ENCODE measurements at regions not wholly inside any gene's neighbourhood (a gene's known extent, or its start where the extent isn't known, plus 50 kb on each side); places are given as distances from the start of the nearest gene placed in this dataset.

DNA sequence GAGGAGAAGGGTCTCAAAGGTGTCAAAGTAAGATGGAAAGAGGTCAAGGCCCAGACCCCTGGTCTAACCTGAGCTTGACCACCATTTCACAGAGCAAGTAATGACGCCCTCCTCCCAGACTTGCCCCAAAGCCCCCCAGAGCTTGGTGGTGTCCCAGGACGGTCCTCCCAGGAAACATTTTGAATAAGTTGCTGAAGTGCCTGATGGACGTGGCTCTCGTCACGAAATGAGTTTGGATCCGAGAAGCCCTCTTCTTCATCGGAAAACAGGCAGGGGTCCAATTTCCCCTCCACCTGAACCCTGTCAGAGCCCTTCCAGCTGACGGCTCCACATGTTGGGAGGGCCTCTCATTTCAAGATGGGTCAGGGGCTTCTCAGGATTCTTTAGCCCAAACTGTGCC lies 54.5 kb upstream of the TPM4 start:
- intact Hi-C loops (cut with DNase I): no loop called here
- Histone ChIP-seq H3K9me3 (no peaks in the 10 kb centered on the region), H3K4me1 (no peaks in the 10 kb centered on the region), H3K27ac (no peak overlapping the region), H3K36me3 (no peaks in the 10 kb centered on the region), H3K27me3 (ENCODE audit: low read depth) (no peaks in the 10 kb centered on the region), H3K4me3 (no peak overlapping the region)
- ATAC-seq: no peak
- no peak for DNase-seq
- TF ChIP-seq, protein P1, sequence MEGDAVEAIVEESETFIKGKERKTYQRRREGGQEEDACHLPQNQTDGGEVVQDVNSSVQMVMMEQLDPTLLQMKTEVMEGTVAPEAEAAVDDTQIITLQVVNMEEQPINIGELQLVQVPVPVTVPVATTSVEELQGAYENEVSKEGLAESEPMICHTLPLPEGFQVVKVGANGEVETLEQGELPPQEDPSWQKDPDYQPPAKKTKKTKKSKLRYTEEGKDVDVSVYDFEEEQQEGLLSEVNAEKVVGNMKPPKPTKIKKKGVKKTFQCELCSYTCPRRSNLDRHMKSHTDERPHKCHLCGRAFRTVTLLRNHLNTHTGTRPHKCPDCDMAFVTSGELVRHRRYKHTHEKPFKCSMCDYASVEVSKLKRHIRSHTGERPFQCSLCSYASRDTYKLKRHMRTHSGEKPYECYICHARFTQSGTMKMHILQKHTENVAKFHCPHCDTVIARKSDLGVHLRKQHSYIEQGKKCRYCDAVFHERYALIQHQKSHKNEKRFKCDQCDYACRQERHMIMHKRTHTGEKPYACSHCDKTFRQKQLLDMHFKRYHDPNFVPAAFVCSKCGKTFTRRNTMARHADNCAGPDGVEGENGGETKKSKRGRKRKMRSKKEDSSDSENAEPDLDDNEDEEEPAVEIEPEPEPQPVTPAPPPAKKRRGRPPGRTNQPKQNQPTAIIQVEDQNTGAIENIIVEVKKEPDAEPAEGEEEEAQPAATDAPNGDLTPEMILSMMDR (IDR thresholded peaks at IDR 0.05): no peak

DNA sequence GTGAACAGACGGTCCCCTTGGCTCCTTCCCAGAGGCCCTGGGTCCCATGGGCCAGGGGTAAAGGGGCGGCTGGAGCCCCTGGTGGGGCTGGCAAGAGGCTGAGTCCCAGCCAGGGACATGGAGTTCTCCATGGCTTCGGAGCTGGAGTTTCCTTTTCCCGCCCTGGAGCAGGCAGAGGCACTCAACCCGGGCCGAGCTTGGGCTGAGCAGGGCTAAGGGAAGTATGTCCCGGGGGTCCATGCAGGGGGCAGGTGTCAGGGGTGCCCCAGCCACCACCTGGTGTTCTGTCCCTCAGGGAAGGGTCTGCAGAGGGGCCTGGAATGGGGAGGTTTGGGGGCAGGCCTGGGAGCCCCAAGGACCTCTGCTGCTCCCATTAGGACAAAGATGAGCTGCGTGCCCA lies 54.0 kb upstream of the TPM4 start:
- H3K9me3 ChIP-seq: no peaks in the 10 kb centered on the region
- DNase-seq (no peak), ATAC-seq (no peak)
- no peak overlapping the region for H3K27ac ChIP-seq
- TF ChIP-seq, protein P1 (IDR thresholded peaks at IDR 0.05): no peak
- intact Hi-C loops (cut with DNase I): no loop called here
- no peaks in the 10 kb centered on the region for H3K4me1 ChIP-seq
- no peak overlapping the region for H3K4me3 ChIP-seq
- H3K36me3 ChIP-seq: no peaks in the 10 kb centered on the region
- no peaks in the 10 kb centered on the region for H3K27me3 ChIP-seq (ENCODE audit: low read depth)

DNA sequence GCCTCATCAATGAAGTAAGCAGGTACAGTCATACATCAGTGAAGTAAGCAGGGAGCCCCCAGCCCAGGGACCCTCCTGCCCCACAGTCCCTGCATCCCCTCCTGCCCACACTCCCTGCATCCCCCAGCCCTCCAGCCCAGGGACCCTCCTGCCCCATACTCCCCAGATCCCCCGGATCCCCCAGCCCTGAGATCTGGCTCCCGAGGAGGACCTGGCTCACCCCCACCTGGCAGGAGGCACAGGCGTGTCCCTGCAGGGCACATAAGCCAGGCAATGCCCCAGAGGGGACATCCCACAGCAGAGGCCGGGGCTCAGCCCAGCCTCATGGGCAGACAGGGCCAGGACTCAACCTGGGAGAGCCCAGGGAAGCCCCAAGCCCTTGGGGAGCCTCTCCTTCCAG lies 53.6 kb upstream of the TPM4 start:
- H3K27ac ChIP-seq: no peak overlapping the region
- no peak for DNase-seq
- H3K4me3 ChIP-seq: no peak overlapping the region
- no peaks in the 10 kb centered on the region for H3K36me3 ChIP-seq
- no peaks in the 10 kb centered on the region for H3K27me3 ChIP-seq (ENCODE audit: low read depth)
- intact Hi-C loops (cut with DNase I): no loop called here
- H3K9me3 ChIP-seq: no peaks in the 10 kb centered on the region
- ATAC-seq: no peak
- no peaks in the 10 kb centered on the region for H3K4me1 ChIP-seq
- TF ChIP-seq, protein P1 (IDR thresholded peaks at IDR 0.05): no peak

DNA sequence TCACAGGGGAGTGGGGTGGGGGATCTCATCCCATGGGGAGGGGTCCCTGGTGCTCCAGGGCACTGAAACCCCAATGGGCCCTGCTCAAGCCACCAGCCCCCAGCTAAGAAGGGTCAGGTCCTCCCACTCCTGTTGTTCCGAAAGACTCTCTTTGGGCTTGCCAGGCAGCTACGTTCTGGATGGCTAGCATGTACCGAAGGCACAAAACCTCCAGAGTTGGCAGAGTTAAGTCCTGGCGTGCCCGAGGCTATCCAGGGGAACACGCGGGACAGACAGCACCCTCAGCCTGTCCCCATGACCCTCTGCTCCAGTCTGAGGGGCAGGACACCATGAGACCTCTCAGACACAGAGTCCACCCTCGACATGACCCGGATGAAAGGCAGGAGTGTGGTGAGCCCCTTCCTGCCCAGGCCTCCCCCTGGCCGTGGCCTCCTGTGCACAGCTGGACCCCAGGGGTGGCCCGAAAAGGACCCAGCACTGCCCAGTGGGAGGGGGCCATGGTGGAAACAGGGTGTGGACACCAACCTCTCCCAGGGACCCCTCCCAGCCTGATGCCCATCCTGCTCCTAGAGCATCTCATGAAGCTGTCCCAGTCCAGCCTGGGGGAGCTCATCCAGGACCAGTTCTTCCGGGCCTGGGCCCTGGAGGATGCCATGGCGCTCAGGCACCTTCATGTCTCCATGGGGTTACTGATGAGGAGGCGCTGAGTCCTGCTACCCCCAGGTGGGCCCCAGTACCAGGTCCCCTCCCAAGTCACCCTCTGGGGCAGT lies 53.0 kb upstream of the TPM4 start:
- no peaks in the 10 kb centered on the region for H3K36me3 ChIP-seq
- H3K9me3 ChIP-seq: no peaks in the 10 kb centered on the region
- no peak overlapping the region for H3K4me3 ChIP-seq
- DNase-seq: no peak
- H3K27me3 ChIP-seq (ENCODE audit: low read depth): no peaks in the 10 kb centered on the region
- H3K27ac ChIP-seq: no peak overlapping the region
- ATAC-seq: no peak
- intact Hi-C loops (cut with DNase I): no loop called here
- H3K4me1 ChIP-seq: no peaks in the 10 kb centered on the region
- TF ChIP-seq, protein P1 (IDR thresholded peaks at IDR 0.05): no peak

DNA sequence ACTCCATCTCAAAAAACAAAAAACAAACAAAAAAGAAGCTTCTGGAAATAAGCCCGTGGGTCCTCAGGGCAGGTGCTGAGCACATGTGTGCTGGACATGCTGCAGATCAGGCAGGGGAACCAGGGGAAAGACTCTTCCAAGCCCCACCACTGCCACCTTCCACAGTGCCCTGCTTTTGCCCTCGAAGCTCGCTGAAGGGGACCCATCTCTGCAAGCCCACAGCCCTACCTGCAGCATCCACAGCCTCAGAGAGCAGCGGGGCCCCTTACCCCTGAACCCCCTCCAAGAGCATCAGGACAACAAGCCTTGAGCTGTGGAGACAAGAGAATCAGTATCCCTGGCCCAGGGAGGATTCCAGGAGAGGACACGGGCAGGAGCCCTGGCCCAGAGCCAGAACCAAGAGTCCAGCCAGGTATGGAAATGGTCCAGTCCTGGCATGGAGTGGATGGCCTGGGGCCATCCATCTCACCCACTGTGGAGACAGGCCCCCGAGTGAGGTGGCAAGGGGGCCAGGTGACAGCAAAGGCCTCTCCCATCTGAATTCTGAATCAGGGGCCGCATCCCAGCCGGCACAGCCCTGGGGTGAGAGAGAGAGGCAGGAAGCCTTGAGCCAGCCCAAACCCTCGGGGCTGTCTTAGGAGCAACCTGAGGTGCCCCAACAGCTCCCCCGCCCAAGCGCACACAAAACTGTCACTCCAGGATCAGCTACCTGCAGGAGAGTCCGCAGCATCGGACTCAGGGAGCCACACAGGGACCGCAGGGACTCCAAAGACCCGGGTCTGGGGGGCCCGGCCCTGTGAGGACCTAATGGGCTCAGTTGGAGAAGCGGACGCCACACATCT lies 51.8 kb upstream of the TPM4 start:
- H3K9me3 ChIP-seq: no peaks in the 10 kb centered on the region
- no peaks in the 10 kb centered on the region for H3K36me3 ChIP-seq
- no peak for DNase-seq
- intact Hi-C loops (cut with DNase I): no loop called here
- TF ChIP-seq, protein P1 (IDR thresholded peaks at IDR 0.05): no peak
- ATAC-seq: no peak
- H3K4me3 ChIP-seq: no peak overlapping the region
- no peak overlapping the region for H3K27ac ChIP-seq
- no peaks in the 10 kb centered on the region for H3K27me3 ChIP-seq (ENCODE audit: low read depth)
- no peaks in the 10 kb centered on the region for H3K4me1 ChIP-seq

Measured in lower lobe of right lung (tissue), 2 donors.